Lower leg skin (tissue), 3 donors: ENCODE measurements at regions not wholly inside any gene's neighbourhood (a gene's known extent, or its start where the extent isn't known, plus 50 kb on each side); places are given as distances from the start of the nearest gene placed in this dataset.

Experiments used
- CTCF ChIP-seq, 3 donors: fragments of 450-650 bp; IDR thresholded peaks; one replicate each; pipeline ENCODE4 v1.5.1; 2016; ENCODE audit warnings: antibody characterized with exemption in 3 of 3, mild to moderate bottlenecking in 3 of 3, moderate library complexity in 2 of 3
- POLR2A ChIP-seq, 2 donors: fragments of 450-650 bp; IDR thresholded peaks; one replicate each; pipeline ENCODE4 v1.6.1; 2016 to 2017; ENCODE audit warnings: antibody characterized with exemption in 2 of 2, mild to moderate bottlenecking in 1 of 2, moderate library complexity in 1 of 2

GRCh38 chr4:34721835-34722234 lies 1522.5 kb downstream of the ARAP2 start:
- TF ChIP-seq POLR2A (IDR thresholded peaks at IDR 0.05) (no peak), CTCF (IDR thresholded peaks at IDR 0.05) (no peak)
